ENCODE measurements at regions not wholly inside any gene's neighbourhood (a gene's known extent, or its start where the extent isn't known, plus 50 kb on each side); places are given as distances from the start of the nearest gene placed in this dataset.
"Not testable (repeated sequence)": the region's sequence is repeated elsewhere in the genome, so short reads cannot be mapped to it uniquely, and the experiment has no call there.

DNA sequence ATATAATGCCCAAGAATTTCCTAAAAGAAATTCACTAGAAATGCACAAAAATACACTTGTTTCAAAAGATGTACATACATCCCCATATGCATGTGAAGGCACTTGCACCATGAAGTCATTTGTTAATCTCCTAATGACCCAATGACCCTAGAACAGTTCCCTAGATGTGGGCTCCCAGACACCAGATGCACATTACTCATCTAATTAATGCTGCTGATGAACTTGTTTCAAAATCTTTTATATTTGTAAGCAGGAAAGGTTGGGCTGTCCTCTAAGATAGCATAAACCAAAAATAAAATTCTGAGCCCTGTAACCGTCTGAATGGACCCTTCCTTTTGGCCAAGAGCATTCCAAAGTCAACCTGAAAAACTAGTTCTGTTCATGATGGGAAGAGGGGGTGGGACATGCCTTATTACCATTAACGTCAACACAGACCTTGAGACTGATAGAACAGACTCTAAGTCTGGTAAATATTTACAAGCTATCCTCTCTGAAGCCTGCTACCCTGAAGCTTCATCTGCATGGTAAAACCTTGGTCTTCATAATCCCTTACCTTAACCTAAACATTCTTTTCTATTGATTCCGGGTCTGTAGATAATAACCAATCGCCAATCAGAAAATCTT, 91.0 kb upstream of the DAPK1 start:
- no peak for DNase-seq (ENCODE audit: low read depth)

DNA sequence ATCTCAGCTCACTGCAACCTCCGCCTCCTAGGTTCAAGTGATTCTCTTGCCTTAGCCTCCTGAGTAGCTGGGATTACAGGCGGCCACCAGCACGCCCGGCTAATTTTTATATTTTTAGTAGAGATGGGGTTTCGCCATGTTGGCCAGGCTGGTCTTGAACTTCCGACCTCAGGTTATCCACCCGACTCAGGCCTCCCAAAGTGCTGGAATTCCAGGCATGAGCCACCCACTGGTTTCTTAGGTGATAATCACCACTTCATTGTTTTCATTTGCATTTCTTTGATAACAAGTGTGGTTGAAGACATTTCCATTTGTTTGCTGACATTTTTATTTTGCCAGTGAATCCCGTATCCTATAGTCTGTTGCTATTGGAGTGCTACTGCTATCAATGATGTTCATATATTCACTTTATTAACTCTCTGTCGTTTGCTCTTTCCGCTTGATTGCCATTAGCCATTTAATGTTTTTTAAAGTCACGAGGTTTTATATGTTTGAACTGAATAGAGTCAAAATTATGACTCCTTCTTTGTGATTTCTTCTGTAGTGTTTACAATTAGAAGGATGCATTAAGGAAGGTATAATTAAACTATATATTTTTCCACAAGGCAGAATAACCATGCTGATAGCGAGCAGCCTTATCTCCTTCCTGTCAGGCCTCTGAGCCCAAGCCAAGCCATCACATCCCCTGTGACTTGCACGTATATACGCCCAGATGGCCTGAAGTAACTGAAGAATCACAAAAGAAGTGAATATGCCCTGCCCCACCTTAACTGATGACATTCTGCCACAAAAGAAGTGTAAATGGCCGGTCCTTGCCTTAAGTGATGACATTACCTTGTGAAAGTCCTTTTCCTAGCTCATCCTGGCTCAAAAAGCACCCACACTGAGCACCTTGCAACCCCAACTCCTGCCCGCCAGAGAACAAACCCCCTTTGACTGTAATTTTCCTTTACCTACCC, 87.3 kb upstream of the DAPK1 start:
- DNase-seq (ENCODE audit: low read depth), result not testable (repeated sequence)

DNA sequence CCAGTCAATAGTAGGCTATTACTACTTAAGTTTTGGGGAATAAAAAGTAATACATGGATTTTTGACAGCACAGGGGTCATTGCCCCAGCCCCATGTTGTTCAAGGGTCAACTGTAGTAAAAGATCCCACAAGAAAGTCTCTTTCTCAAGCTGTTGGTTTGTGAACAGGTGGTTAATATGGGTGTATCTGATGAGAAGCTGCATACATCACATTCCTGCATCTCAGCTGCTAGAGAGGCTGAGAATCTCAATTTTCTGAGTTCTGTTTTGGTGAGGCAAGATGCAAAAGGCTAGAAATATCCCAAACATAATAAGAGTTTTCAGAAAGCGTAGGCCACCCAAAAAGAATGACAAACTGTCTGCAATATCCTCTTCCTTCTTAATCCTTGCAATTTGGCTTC, 76.8 kb upstream of the DAPK1 start:
- DNase-seq (ENCODE audit: low read depth), result no peak

DNA sequence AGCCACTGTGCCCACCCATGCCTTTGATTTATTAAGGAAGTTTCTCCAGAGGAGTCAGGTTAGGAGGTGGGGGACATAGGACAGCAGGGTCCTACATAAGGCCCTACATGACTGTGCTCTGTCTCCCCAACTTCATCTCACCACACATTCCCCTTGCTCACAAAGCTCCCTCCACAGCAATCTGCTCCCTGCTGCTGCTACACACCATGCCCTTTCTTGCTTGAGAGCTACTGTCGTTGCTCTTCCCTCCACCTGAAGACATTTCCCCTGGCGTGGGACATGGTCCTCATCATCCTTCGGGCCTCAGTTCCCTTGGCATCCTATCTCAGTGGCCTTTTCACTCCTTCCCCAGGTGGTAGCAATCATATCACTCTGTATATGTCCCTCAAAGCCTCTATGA, 75.9 kb upstream of the DAPK1 start:
- no peak for DNase-seq (ENCODE audit: low read depth)

DNA sequence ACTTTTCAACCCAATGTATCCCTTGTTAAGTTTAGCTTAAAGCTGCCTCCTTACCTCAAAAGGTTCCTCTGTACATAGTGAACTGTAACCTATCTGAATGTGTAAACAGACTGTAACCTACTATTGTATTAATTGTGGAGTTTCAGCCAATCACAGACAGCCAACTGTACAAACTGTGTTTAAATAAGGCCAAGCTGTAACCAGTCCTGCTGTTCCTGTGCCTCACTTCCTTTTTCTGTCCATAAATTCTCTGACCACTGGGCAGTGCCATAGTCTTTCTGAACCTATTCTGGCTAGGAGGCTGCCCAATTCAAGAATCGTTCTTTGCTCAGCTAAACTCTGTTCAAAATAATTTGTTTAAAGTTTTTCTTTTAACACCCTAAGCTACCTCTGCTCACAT, 74.7 kb upstream of the DAPK1 start:
- DNase-seq (ENCODE audit: low read depth), result no peak

DNA sequence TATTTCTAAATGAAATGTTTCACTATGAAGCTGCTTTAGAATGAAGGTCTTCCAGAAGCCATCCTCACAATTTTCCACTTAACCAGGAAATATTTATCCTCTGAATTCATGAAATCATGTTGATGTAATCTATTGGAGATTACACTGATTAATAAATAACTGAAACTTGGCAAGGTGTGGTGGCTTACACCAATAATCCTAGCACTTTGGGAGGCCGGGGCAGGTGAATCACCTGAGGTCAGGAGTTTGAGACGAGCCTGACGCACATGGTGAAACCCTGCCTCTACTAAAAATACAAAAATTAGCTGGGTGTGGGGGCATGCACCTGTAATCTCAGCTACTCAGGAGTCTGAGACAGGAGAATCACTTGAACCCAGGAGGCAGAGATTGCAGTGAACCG, 73.8 kb upstream of the DAPK1 start:
- DNase-seq (ENCODE audit: low read depth), result not testable (repeated sequence)

DNA sequence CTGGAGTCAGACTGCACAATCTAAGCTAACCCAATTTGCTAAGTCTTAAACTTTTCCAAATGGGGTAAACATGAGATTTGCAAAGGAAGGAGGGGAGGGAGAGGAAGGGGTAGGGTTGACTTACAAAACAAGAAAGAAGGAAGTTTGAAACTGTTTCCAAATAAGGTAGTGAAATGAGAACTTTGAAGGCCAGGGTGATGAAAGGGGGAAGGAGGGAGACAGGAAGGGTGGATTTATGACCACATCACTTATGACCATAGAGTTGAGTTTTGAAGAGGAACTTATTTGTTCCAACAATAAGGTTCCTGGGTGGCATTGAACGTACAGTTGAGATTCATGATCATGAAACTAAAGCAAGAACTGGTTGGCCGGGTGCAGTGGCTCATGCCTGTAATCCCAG, 72.5 kb upstream of the DAPK1 start:
- DNase-seq (ENCODE audit: low read depth), result no peak

DNA sequence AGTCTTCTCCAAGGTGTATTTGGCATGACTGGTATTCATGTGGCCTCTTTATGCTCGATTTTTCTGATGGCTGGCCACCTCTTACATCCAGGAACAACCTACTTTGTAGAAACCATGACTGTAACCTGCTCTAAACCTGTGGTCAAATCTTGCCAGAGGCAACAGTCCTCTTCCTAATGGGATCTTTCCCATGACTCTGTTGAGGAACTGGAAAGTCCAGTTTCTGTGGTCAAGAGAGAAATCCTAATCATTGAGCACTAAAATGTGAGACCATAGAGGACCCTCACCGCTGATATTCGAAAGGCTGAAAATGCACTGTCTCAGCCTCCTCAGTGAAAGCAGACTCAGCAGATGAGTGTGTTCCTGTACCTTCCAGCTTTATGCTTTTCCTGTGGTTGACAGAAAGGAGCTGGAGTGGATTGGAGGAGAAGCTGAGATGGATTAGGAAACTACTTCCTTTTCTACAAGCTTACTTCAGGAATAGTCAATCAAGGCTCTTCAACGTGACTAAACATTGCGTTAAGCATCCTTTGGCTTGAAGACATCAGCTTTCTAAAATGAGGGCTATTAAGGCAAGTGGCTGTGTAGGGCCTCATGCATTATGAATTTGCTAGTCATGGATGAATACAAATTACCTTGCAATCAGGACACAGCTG, 69.7 kb upstream of the DAPK1 start:
- no peak for DNase-seq (ENCODE audit: low read depth)

DNA sequence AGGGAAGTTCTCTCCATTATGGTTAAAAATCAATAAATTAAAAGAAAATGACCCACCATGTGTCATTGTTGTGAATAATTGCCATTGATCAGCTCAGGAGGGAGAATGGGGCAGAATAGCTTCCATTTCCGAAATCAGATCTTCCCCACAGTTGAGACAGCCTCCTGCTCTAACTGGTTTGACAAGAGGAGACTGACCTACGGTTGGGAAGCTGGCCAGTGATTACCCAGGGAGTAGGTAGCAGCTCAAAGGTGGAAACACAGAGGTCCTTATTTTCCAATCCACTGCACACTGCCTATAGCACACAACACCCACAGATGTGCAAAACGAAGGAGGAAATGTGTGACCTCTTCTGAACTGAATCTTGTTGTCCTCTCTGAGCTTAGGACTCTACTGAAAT, 69.0 kb upstream of the DAPK1 start:
- no peak for DNase-seq (ENCODE audit: low read depth)

DNA sequence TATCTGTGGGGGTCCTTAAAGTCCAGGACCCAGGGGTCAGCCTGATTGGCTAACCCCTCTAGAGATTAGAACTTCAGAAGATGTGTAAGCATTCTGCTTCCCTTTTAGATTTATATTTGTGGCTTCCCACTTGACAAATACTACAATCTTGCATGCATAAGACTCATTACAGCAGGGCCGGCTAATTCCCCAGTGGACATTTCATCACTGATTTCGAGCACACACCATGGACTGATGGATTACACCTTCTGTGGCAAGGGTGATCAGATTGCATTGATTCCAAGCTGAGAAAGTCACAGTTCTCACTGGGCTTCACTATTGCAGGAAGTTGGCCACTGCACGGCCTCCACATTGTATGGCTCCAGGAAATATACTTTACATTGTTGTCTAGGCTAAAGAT, 65.8 kb upstream of the DAPK1 start:
- DNase-seq (ENCODE audit: low read depth), result no peak

DNA sequence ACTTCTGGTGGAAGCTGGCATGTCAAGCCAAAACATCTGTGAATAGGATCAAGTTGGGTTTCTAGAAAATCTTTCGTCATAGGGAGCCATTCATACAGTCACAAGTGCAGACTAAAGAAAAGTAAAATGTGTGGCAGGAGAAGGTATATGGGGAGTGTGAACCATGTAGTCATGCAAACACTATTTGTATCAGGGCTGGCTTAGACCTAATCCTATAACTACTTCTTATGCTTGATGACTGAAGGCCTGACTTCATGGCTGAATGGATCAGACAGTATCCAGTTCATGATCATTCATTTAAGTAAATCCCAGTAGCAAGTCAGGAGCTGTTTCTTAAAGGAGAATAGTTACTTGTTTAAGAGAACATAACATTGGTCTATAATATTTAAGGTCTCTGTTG, 63.8 kb upstream of the DAPK1 start:
- DNase-seq (ENCODE audit: low read depth), result no peak

DNA sequence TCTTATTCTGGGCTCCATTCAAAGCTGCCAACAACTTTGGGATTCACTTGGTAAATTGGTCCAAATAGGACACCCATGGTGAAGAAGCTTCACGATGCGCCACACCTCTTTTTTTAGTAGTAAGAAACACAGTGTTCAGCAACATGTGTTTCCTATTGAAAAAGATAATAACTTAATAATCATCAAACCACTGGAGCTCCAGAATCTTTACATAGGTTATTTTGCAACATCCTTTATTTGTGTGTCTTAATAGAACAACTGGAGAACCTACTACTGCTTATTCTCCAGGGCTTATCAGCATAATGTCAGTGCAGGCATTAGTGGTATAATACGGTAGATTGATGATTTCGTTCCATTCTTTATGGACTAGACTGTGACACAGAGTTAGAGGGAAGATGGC, 63.3 kb upstream of the DAPK1 start:
- DNase-seq (ENCODE audit: low read depth), result no peak

DNA sequence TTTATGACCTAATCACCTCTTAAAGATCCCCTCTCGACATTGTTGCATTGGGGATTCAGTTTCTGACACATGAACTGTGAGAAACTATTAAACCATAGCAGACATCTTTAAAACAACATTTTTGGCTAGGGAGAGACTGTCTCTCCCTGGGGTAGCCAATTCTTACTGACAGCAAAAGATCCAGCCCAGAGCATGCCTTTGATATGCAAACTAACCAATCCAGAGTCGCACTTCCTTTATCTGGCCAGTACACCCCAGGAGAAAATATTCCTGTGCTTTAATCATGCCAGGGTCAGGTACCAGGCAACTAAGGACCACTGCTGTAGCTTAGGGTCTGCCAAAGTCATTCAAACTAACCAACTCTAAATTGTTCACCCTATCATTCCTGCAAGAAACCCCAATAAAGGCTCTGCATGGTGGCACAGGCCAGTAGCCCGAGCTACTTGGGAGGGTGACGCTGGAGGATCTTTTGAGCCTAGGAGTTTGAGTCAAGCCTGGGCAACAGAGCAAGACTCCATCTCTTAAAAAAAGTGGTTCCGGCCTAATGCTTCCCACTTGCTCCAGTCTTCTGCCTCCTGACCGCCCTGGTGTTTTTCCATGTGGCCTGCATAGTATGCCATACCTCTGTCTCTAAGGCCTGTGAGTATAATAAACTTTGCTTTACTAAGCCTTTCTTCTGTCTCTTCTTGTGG, 62.3 kb upstream of the DAPK1 start:
- no peak for DNase-seq (ENCODE audit: low read depth)

DNA sequence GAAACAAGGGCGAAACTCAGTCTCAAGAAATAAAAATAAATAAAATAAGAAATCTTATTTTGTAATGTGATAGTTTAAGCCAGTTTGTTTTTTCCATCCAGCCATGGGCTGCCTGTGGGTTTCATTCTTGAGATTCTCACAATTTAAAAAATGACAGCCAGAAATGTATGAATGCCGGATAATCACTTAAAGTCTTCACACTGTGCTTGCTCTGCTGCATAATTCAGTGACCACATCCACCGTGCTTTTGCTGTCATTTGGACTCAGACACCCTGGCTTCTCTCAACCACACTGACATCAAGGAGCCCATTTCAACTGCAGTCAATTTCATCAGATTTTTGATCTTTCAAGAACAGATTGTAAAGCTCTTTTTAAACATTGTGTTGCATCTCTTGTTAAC, 61.0 kb upstream of the DAPK1 start:
- DNase-seq (ENCODE audit: low read depth), result no peak

DNA sequence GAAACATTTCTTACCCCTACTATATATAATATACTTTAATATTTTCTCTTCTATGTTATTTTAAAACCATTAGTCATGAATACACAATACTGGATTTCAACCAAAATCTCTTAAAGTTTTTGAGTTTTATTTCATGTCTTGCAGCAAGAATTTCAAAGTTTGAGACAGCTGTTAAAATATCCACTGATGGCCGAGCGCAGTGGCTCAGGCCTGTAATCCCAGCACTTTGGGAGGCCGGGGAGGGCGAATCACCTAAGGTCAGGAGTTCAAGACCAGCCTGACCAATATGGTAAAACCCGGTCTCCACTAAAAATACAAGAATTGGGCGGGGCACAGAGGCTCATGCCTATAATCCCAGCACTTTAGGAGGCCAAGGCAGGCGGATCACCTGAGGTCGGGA, 59.7 kb upstream of the DAPK1 start:
- no peak for DNase-seq (ENCODE audit: low read depth)

DNA sequence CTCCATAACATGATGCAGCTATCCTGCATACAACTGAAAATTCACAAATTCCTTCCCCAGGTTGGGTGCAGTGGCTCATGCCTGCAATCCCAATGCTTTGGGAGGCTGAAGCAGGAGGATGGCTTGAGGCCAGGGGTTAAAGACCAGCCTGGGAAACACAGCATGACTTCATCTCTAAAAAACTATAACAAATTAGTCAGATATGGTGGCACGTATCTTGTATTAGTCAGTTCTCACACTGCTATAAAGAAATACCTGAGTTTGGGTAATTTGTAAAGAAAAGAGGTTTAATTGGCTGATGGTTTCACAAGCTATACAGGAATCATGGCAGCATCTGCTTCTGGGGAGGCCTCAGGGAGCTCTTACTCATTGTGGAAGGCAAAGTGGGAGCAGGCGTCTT, 56.4 kb upstream of the DAPK1 start:
- no peak for DNase-seq (ENCODE audit: low read depth)

DNA sequence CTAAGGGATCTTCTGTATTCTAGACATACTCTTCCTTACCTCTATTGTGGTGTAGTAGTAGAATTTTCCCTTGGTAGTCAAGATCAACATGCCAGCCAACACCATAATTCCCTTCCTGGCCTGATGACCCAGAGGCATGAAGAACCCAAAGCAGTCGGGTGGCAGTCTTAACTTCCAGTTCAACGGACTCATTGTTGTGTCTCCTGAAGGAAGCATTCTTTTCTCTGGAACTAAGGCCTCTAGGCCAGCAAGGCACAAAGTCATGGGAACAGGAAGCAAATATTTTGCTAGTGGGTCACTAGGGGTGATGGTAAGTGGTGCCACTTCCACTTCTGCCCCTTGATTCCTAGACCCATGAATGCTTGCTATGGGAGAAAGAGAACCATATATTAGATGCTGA, 55.2 kb upstream of the DAPK1 start:
- DNase-seq (ENCODE audit: low read depth), result no peak

DNA sequence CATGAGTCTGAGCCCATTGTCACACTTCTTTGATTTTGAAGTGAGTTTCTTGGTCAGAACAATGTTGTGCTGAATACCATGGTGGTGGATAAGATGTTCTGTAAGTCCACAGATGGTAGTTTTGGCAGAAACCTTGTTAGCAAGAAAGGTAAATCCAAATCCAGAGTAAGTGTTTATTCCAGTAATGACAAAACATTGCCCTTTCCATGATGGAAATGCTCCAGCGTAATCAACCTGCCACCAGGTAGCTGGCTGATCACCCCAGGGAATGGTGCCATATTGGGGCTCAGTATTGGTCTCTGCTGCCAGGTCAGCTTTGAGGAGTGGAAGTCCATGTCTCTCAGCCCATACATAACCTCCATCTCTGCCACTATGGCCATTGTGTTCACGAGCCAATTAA, 54.7 kb upstream of the DAPK1 start:
- no peak for DNase-seq (ENCODE audit: low read depth)

DNA sequence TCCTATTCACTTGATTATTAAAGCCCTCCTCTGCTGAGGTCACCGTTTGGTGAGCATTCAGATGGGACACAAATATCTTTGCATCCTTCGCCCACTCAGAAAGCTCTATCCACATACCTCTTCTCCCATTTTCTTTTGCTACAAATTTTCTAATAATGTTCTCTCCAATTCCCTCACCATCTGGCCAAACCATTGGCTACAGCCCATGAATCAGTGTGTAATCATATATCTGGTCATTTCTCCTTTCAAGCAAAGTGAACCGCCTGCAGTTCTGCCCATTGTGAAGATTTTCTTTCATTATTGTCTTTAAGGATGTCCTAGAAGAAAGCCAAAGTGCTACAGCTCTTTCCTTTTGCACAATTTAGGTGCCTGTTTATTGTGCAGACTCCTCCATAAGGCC, 54.2 kb upstream of the DAPK1 start:
- DNase-seq (ENCODE audit: low read depth), result no peak

DNA sequence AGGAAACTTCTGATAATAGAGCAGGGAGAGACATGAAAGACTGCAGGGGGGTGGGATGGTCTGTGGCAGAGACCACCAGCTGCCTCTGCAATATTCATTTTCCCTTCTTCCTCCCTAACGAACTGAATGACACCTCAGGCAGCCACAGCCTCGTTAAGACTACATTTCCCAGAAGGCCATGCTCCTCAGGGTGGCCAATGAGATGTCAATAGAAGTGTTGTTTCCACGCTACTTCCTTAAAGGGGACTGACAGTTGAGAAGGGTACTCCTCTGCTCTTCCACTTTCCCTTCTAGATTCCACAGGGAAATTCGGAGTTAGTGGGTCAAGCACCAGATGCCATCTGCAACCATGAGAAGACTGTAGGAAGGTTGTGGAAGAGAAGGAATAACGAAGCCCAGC, 52.0 kb upstream of the DAPK1 start:
- DNase-seq (ENCODE audit: low read depth), result peak; percentile 3

DNA sequence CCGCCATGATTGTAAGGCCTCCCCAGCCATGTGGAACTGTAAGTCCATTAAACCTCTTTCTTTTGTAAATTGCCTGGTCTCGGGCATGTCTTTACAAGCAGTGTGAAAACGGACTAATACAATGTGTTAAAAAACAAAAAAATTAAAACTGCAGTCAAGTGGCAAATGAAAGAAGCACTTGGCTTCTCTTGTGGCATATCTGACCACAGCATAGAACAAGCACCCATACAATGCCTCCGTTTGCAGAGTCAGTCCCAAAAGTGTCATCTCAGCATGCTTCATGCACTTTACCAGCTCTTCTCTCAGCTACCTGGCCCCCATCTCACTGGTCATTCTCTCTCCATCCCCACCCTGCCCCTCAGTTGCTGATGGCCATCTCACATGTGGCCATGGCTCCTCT, 51.1 kb upstream of the DAPK1 start:
- DNase-seq (ENCODE audit: low read depth), result no peak
